IPS-18c (cell line): ENCODE measurements at regions not wholly inside any gene's neighbourhood (a gene's known extent, or its start where the extent isn't known, plus 50 kb on each side); places are given as distances from the start of the nearest gene placed in this dataset.

ENCODE experiments used
- H3K4me3 ChIP-seq: 2 replicates; pipeline ENCODE4 v1.7.0; 2013; ENCODE audit warnings: low read depth, mild to moderate bottlenecking, low read length, moderate library complexity; ENCODE audit not compliant: insufficient read depth
- H3K9me3 ChIP-seq: one replicate; pipeline ENCODE4 v1.6.1; 2013; ENCODE audit warnings: mild to moderate bottlenecking, low read length, moderate library complexity; ENCODE audit not compliant: control insufficient read depth, insufficient read depth

DNA sequence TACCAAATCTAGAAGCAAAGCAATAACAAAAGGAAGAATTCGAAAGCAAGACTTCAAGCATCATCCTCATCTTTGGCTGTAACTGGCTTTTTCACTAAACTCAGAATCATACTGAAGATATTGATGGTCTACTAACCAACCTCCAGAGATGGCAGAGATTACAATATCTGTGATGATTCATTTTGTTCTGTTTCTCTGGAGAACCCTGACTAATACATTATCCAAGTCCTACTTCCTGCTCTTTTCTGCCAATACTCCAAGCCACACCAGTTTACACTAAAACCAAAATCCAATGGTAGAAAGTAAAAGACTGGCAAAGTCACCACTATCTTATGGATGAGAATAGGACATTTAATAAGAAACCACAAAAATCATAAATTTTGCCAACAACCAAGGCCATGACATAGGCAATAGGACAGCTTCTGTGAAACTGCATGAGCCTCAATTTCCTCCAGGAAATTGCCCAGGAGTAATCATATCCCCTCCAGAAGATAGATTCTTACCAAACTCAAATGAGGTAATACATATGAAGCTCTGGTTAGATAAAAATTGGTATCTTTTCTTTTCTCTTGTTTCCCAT, 159.8 kb downstream of the METTL4 start:
- H3K4me3 ChIP-seq = no peak overlapping the region
- H3K9me3 ChIP-seq = no peaks in the 10 kb centered on the region

DNA sequence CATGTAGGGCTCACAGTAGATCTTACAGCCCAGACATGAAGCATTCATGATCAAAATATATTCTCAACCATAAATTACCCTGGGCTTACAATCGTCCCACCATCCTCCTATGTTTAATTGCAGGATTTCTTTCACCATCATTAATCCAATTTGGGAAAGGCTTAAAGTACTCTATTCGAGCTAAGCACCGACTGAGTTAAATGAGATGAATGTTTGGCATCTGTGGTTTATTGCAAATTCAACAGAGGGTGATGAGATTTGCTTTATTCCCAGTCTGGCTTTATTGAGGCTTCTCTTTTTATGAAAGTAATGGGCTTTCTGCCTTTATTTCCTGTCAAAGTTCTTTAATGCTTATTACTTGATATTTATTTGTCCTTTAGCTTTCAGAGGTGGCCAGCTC, 159.0 kb downstream of the METTL4 start:
- H3K4me3 ChIP-seq = no peak overlapping the region

DNA sequence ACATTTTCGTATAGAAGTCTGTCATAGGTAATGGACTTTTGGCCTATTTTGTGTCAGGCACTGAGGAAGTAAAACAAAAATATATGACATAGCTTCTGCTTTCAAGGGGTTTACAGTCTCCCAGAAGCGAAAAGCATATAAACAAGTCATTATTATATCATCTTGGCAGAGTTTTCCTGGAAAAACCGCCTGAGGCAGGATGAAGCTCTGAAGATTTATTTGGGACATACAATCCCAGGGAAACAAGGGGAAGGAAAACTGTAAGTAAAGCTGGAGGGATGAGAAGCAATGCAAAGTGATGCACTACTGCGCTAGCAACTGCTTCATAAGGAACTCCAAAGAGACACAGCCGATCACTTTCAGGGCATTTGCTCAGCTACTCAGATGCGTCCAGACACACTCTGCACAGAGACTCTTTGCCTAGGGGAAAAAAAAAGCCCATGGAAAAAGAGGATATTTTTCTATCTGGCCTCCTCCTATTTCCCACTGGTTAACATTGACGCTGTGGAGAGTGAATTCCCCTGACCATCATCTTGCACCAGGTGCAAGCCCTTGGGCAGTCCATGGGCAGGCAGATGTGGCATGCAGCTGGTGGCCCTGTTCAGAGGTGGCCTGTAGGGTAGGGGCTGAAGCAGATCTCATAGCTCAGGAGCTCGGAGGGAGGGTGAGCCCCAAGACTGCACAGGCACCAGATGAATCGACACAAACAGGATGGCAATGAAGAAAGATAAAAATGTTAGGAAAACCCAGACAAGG, 158.1 kb downstream of the METTL4 start:
- H3K9me3 ChIP-seq = no peaks in the 10 kb centered on the region
- no peak overlapping the region for H3K4me3 ChIP-seq

More for the DNA sequence above, 159.0 kb downstream of the METTL4 start:
- no peaks in the 10 kb centered on the region for H3K9me3 ChIP-seq

DNA sequence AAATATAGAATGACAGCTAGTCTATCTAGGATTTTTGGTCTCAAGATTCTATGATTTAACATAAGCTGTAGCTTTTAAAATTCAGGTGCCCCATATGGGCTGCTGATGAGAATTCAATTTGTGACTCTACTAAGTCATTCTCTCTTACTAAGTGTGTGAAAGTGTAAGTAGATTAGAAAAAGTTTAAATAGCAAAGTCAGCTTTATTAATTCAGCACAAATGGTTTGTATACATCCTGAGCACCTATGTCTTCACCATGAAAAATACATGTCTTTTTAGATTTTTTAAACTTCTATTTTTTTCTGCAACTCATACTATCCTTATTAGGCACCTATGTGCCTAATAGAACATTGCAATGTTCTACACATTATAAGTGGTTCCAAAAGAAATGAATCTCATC, 157.1 kb downstream of the METTL4 start:
- H3K4me3 ChIP-seq = no peak overlapping the region

DNA sequence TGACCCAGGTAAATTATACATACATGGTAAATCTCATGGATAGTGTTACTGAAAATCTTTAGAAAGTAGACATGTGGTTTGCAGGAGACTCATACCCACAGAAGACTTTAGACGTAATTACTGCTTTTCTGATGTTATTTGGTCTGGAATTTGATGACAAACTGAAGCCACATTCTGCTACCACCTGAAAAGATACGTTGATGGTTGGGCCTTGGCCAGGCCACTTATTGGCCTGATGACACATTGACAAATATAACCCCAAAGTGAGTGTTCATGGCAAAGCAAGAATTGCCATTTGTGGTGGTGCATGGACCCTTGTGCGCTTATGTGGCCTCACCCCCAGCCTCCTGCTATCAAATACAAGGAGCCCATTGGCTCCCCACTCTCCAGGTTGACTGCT, 155.6 kb downstream of the METTL4 start:
- Histone ChIP-seq H3K4me3 (no peak overlapping the region), H3K9me3 (no peaks in the 10 kb centered on the region)

More for the DNA sequence above, 157.1 kb downstream of the METTL4 start:
- H3K9me3 ChIP-seq = no peaks in the 10 kb centered on the region

GRCh38 chr18:2417861-2418610, 153.3 kb downstream of the METTL4 start:
- H3K4me3 ChIP-seq = no peak overlapping the region
- H3K9me3 ChIP-seq = no peaks in the 10 kb centered on the region

GRCh38 chr18:2420367-2420766, 150.9 kb downstream of the METTL4 start:
- Histone ChIP-seq H3K9me3 (no peaks in the 10 kb centered on the region), H3K4me3 (no peak overlapping the region)

GRCh38 chr18:2423761-2424160, 147.5 kb downstream of the METTL4 start:
- no peak overlapping the region for H3K4me3 ChIP-seq

GRCh38 chr18:2424420-2424819, 146.9 kb downstream of the METTL4 start:
- Histone ChIP-seq H3K9me3 (no peaks in the 10 kb centered on the region), H3K4me3 (no peak overlapping the region)

More at GRCh38 chr18:2423761-2424160, 147.5 kb downstream of the METTL4 start:
- H3K9me3 ChIP-seq = no peaks in the 10 kb centered on the region

DNA sequence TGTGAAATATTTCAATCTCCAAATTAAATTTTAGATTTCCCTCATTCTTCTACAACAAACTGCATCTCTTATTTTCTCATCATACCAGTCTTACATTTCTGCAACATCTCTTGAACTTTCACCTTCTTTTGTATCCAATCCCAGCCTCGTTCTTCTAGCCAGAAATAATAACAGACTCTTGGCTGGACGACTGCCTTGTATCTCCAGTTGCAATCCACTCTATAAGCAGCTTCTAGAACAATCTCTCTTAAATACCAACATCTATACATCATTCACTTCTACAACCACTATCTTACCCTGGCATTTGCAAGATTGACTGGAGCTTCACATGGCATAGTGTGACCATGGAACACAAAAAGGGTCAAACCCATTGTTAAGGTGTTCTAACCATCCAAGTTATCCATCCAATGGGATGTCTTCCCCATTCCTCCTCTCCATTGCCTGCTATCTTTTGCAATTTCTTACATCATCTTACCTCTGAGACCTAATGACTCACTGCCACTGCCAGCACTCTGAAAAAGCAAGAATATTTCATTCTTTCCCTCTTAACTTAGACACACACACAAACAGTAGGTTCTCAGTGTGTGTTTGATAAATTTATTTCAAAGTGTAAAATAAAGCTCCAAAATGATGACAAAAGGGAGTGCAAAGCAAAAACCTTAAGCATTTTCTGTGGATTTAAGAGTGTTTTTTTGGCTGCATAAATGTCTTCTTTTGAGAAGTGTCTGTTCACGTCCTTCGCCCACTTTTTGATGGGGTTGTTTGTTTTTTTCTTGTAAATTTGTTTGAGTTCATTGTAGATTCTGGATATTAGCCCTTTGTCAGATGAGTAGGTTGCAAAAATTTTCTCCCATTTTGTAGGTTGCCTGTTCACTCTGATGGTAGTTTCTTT, 145.6 kb downstream of the METTL4 start:
- Histone ChIP-seq H3K9me3 (no peaks in the 10 kb centered on the region), H3K4me3 (no peak overlapping the region)

GRCh38 chr18:2430191-2430590, 141.1 kb downstream of the METTL4 start:
- no peaks in the 10 kb centered on the region for H3K9me3 ChIP-seq
- no peak overlapping the region for H3K4me3 ChIP-seq

DNA sequence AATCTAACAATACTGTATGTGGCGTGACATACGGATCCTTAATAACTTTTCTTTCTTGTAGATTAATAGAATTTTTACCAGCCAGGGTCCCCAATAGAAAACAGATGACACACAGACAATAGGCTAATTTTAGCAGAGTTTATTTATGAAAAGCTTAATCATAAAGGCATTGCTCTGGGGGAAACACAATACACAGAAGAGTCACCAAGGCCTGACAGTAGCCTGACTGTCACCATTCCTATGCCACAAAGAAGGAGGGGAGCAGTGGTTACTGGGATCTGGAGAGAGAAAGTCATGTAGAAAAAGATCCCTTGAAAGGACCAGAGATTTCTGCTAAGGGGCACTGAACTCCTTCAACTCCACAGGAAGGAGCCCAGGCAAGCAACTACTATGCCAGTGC, 139.5 kb downstream of the METTL4 start:
- Histone ChIP-seq H3K4me3 (no peak overlapping the region), H3K9me3 (no peaks in the 10 kb centered on the region)

DNA sequence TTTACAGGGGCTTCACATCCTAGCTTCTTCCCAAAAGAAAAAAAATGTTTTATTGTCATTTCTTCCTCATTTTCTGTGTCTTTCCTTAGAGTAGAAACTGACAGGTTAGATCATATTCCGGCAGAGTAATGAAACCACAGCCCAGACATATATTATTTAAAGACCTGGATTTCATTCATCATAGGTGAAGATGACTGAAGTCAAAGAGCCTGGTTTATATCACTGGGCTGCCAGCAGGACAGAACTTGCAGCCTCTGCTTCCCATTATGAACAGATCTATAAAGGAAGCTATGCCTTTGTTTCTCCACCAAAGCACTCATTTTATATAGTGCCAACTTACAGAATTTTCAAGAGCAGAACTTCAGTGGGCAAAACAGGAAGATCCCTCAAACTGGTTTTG, 137.9 kb downstream of the METTL4 start:
- Histone ChIP-seq H3K4me3 (no peak overlapping the region), H3K9me3 (no peaks in the 10 kb centered on the region)

DNA sequence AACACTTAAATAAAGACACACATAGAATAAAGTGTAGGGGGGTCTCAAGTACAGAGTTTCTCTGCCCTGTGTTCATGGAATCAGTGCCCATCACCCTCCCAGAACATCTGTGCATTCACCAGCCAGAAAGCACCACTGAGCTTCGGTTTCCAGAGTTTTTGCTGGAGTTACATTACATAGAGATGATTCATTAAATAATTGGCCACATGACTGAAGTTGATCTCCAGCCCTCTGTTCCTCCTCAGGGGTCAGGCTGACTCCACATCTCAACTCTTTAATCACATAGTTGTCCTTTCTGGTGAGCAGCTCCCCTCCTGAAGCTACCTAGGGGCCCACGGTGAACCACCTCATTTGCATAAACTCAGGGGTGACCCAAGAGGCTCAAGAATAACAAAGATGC, 129.8 kb downstream of the METTL4 start:
- Histone ChIP-seq H3K4me3 (no peak overlapping the region), H3K9me3 (no peaks in the 10 kb centered on the region)

DNA sequence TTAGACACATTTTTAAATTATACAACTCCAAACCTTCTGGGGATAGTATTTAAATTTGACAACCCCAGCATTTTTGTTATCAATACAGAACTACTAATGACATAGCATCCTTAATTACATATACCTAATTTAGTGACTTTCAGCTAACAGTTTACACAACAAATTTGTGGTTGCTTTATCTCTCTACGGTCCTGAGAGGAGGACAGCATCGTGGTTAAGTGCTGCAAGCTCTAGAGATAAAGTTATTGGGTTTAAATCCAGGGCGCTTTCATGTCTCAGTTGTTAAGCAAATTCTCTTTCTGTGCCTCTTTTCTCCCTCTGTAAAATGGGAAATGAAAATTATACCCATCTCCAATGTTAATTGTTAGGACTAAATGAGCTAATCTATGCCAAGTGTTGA, 129.3 kb downstream of the METTL4 start:
- Histone ChIP-seq H3K9me3 (no peaks in the 10 kb centered on the region), H3K4me3 (no peak overlapping the region)

DNA sequence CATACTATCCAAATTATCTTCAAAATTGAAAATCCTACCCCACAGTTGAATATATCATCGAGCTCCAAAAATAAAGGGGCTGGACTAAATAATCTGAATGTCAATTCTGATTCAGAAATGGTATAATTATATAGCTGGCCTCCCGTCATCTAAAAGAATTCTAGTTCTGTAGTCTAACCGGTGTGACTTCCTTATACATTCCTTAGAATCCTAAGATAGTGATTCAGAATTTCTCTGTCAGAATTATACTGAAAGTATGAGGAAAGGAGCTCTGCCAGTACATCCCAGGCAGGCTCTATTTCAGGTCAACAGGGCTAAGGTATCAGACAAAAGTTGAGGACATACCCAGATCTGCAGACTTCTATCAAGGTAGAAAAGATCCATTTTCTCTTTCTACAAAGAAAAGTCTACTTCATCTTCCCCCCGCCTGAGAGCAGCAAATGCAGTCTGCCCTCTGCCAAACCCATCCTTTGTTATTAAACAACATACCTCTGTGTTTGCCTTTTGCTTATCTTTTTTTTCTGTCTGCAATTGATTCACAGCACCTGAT, 128.5 kb downstream of the METTL4 start:
- H3K9me3 ChIP-seq = no peaks in the 10 kb centered on the region
- no peak overlapping the region for H3K4me3 ChIP-seq
